ENCODE measurements at regions not wholly inside any gene's neighbourhood (a gene's known extent, or its start where the extent isn't known, plus 50 kb on each side); places are given as distances from the start of the nearest gene placed in this dataset.

DNA sequence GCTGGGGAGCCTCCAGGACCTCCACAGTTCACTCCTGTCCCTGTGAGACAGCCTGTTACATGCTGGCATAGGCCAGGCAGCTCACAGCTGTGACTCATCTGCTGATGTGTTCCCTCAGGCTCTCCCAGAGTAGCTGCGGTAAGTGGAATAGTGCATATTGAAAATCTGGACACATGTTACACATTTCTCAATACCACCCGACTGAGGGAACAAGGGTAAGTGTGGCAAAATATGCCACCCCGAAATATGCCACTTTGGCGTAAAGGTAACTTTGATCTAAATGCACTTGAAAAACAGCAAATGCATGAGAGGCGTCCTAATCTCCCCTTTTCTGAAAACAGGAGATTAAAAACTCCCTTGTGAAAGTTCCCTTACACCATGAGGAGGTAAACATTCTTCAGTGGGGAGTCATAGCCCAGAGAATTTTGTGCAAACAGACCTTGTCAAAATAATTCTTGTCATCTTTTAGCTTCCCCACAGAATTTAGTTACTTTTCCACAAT lies 557.9 kb downstream of the CCDC85A start:
- TF ChIP-seq, protein P1, sequence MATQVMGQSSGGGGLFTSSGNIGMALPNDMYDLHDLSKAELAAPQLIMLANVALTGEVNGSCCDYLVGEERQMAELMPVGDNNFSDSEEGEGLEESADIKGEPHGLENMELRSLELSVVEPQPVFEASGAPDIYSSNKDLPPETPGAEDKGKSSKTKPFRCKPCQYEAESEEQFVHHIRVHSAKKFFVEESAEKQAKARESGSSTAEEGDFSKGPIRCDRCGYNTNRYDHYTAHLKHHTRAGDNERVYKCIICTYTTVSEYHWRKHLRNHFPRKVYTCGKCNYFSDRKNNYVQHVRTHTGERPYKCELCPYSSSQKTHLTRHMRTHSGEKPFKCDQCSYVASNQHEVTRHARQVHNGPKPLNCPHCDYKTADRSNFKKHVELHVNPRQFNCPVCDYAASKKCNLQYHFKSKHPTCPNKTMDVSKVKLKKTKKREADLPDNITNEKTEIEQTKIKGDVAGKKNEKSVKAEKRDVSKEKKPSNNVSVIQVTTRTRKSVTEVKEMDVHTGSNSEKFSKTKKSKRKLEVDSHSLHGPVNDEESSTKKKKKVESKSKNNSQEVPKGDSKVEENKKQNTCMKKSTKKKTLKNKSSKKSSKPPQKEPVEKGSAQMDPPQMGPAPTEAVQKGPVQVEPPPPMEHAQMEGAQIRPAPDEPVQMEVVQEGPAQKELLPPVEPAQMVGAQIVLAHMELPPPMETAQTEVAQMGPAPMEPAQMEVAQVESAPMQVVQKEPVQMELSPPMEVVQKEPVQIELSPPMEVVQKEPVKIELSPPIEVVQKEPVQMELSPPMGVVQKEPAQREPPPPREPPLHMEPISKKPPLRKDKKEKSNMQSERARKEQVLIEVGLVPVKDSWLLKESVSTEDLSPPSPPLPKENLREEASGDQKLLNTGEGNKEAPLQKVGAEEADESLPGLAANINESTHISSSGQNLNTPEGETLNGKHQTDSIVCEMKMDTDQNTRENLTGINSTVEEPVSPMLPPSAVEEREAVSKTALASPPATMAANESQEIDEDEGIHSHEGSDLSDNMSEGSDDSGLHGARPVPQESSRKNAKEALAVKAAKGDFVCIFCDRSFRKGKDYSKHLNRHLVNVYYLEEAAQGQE (IDR thresholded peaks at IDR 0.05; ENCODE audit: insufficient read depth in 1 of 2, low read depth in 2 of 2, low read length in 1 of 2): no peak
- TF ChIP-seq, protein P2, sequence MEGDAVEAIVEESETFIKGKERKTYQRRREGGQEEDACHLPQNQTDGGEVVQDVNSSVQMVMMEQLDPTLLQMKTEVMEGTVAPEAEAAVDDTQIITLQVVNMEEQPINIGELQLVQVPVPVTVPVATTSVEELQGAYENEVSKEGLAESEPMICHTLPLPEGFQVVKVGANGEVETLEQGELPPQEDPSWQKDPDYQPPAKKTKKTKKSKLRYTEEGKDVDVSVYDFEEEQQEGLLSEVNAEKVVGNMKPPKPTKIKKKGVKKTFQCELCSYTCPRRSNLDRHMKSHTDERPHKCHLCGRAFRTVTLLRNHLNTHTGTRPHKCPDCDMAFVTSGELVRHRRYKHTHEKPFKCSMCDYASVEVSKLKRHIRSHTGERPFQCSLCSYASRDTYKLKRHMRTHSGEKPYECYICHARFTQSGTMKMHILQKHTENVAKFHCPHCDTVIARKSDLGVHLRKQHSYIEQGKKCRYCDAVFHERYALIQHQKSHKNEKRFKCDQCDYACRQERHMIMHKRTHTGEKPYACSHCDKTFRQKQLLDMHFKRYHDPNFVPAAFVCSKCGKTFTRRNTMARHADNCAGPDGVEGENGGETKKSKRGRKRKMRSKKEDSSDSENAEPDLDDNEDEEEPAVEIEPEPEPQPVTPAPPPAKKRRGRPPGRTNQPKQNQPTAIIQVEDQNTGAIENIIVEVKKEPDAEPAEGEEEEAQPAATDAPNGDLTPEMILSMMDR (IDR thresholded peaks at IDR 0.05): no peak
- TF ChIP-seq TCF7L2 (IDR thresholded peaks at IDR 0.05; ENCODE audit: low read depth, low read length) (no peak), SIN3A (IDR thresholded peaks at IDR 0.05; ENCODE audit: borderline replicate concordance, insufficient read depth, low read depth, low read length) (no peak), POLR2AphosphoS5 (IDR thresholded peaks at IDR 0.05; ENCODE audit: low read depth, low read length) (no peak)
- Histone ChIP-seq H3K27ac (ENCODE audit: low read length) (no peak overlapping the region), H3K9me3 (ENCODE audit: control insufficient read depth, insufficient read depth, low read depth, low read length) (no peaks in the 10 kb centered on the region), H3K4me1 (ENCODE audit: control insufficient read depth, insufficient read depth, low read length) (no peaks in the 10 kb centered on the region), H3K4me3 (ENCODE audit: low read depth in 2 of 2, low read length in 2 of 2) (peak overlapping the region in 1 of 2 experiments; percentile 45; a peak in 2 of 4 replicates), H3K36me3 (ENCODE audit: control insufficient read depth, insufficient read depth, low read length) (no peaks in the 10 kb centered on the region), H3K27me3 (ENCODE audit: control insufficient read depth, insufficient read depth, low read length) (no peaks in the 10 kb centered on the region)
- no TSS peak for BruUV-seq (replicated peaks)
- intact Hi-C loops (cut with micrococcal nuclease; ENCODE audit: unreplicated experiment) (no loop called here), in situ Hi-C loops (cut with HindIII; ENCODE audit: low pct_unique_long_range_greater_than_20kb, low sequenced_read_pairs) (no loop called here)
- ChIA-PET POLR2A (no interaction called here), CTCF (no interaction called here)
- peak; percentile 100 for ATAC-seq
- peak; percentile 89 for DNase-seq (ENCODE audit: low read depth, low spot score)

DNA sequence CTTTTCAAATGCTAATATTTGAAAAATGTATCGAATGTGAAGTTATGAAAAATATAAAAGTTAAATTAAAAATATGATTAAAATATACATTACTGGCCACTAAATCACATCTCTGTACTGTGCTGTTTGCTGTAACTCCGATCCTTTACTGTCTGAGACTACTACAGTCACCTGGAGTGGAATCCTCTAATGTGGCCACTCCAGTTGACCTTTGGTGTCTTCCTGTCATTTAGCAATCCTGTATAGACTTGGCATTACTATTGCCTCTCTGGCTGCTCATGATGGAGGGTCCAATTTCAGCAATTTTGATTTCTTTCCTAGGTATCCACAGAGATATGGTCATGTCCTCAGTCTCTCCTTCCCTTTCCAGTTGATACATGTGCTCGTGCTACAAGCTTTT lies 560.0 kb downstream of the CCDC85A start:
- BruUV-seq (replicated peaks): no TSS peak
- TF ChIP-seq SIN3A (IDR thresholded peaks at IDR 0.05; ENCODE audit: borderline replicate concordance, insufficient read depth, low read depth, low read length) (no peak), TCF7L2 (IDR thresholded peaks at IDR 0.05; ENCODE audit: low read depth, low read length) (no peak), POLR2AphosphoS5 (IDR thresholded peaks at IDR 0.05; ENCODE audit: low read depth, low read length) (no peak)
- TF ChIP-seq, protein P1 (IDR thresholded peaks at IDR 0.05; ENCODE audit: insufficient read depth in 1 of 2, low read depth in 2 of 2, low read length in 1 of 2): no peak
- Histone ChIP-seq H3K9me3 (ENCODE audit: control insufficient read depth, insufficient read depth, low read depth, low read length) (no peaks in the 10 kb centered on the region), H3K27ac (ENCODE audit: low read length) (no peak overlapping the region), H3K4me1 (ENCODE audit: control insufficient read depth, insufficient read depth, low read length) (no peaks in the 10 kb centered on the region), H3K4me3 (ENCODE audit: low read depth in 2 of 2, low read length in 2 of 2) (no peak overlapping the region), H3K36me3 (ENCODE audit: control insufficient read depth, insufficient read depth, low read length) (no peaks in the 10 kb centered on the region), H3K27me3 (ENCODE audit: control insufficient read depth, insufficient read depth, low read length) (no peaks in the 10 kb centered on the region)
- no peak for ATAC-seq
- in situ Hi-C loops (cut with HindIII; ENCODE audit: low pct_unique_long_range_greater_than_20kb, low sequenced_read_pairs): no loop called here
- DNase-seq (ENCODE audit: low read depth, low spot score): no peak
- POLR2A ChIA-PET: no interaction called here
- CTCF ChIA-PET: no interaction called here
- intact Hi-C loops (cut with micrococcal nuclease; ENCODE audit: unreplicated experiment): no loop called here

Measured in Panc1 (cell line).